Sciatic nerve (tissue), 2 donors: ENCODE measurements at regions not wholly inside any gene's neighbourhood (a gene's known extent, or its start where the extent isn't known, plus 50 kb on each side); places are given as distances from the start of the nearest gene placed in this dataset.

Source experiments
- ATAC-seq: fragments of 200-7000 bp; cut with Tn5 transposase; one replicate; pipeline ENCODE4 v1.9.1; 2020; ENCODE audit warnings: mild to moderate bottlenecking, moderate library complexity
- DNase-seq: peaks from one replicate; pipeline ENCODE4 v3.0.0-alpha.2; 2020; ENCODE audit warnings: low spot score
- intact Hi-C: fragments of 100-400 bp; cut with DNase I; formaldehyde crosslinking; loops from one replicate; pipeline ENCODE4 v1.14.2; 2022
- donor health status: DM: no; HTN: no; CAD: no.
- donor health status: DM: no; HTN: no; CAD: no.

GRCh38 chr10:107701943-107702342, 537.4 kb upstream of the SORCS1 start:
- no peak for DNase-seq
- intact Hi-C loops, result no loop called here
- ATAC-seq, result no peak

- DNase-seq (no peak), ATAC-seq (no peak)
- intact Hi-C loops, result no loop called here
Observed at GRCh38 chr10:107692072-107692471, 527.6 kb upstream of the SORCS1 start.

GRCh38 chr10:107689323-107689722, 524.8 kb upstream of the SORCS1 start:
- ATAC-seq (no peak), DNase-seq (no peak)
- intact Hi-C loops, result no loop called here

- ATAC-seq (no peak), DNase-seq (no peak)
- intact Hi-C loops, result no loop called here
Observed at GRCh38 chr10:107687701-107688100, 523.2 kb upstream of the SORCS1 start.

- intact Hi-C loops, result no loop called here
- DNase-seq (no peak), ATAC-seq (peak; percentile 75)
Observed at GRCh38 chr10:107686095-107686494, 521.6 kb upstream of the SORCS1 start.

- no peak for DNase-seq
- ATAC-seq, result no peak
- intact Hi-C loops, result no loop called here
Observed at GRCh38 chr10:107671960-107672359, 507.5 kb upstream of the SORCS1 start.

GRCh38 chr10:107666214-107666613, 501.7 kb upstream of the SORCS1 start:
- DNase-seq (no peak), ATAC-seq (no peak)
- intact Hi-C loops, result no loop called here

- intact Hi-C loops, result no loop called here
- ATAC-seq (no peak), DNase-seq (no peak)
Observed at GRCh38 chr10:107665459-107665858, 501.0 kb upstream of the SORCS1 start.

GRCh38 chr10:107657851-107658250, 493.3 kb upstream of the SORCS1 start:
- no peak for ATAC-seq
- DNase-seq, result no peak
- intact Hi-C loops, result no loop called here

- ATAC-seq (no peak), DNase-seq (no peak)
- intact Hi-C loops, result no loop called here
Observed at GRCh38 chr10:107656932-107657331, 492.4 kb upstream of the SORCS1 start.

- ATAC-seq, result peak; percentile 87
- no peak for DNase-seq
- intact Hi-C loops, result no loop called here
Observed at GRCh38 chr10:107653832-107654287, 489.4 kb upstream of the SORCS1 start.

GRCh38 chr10:107650939-107651338, 486.4 kb upstream of the SORCS1 start:
- DNase-seq (no peak), ATAC-seq (no peak)
- intact Hi-C loops, result no loop called here

GRCh38 chr10:107649249-107649648, 484.7 kb upstream of the SORCS1 start:
- ATAC-seq, result no peak
- intact Hi-C loops, result no loop called here

GRCh38 chr10:107647462-107647861, 483.0 kb upstream of the SORCS1 start:
- intact Hi-C loops, result no loop called here
- ATAC-seq (no peak), DNase-seq (no peak)

More at GRCh38 chr10:107649249-107649648, 484.7 kb upstream of the SORCS1 start:
- no peak for DNase-seq

GRCh38 chr10:107631876-107632275, 467.4 kb upstream of the SORCS1 start:
- no peak for DNase-seq
- no peak for ATAC-seq
- intact Hi-C loops, result no loop called here

- no peak for DNase-seq
- ATAC-seq, result no peak
- intact Hi-C loops, result no loop called here
Observed at GRCh38 chr10:107626862-107627261, 462.4 kb upstream of the SORCS1 start.

GRCh38 chr10:107623292-107623691, 458.8 kb upstream of the SORCS1 start:
- intact Hi-C loops, result no loop called here
- ATAC-seq (no peak), DNase-seq (no peak)

- ATAC-seq (no peak), DNase-seq (no peak)
- intact Hi-C loops, result no loop called here
Observed at GRCh38 chr10:107619139-107619538, 454.6 kb upstream of the SORCS1 start.

- DNase-seq, result no peak
- no peak for ATAC-seq
- intact Hi-C loops, result no loop called here
Observed at GRCh38 chr10:107618504-107618994, 454.0 kb upstream of the SORCS1 start.

GRCh38 chr10:107616463-107617410, 452.2 kb upstream of the SORCS1 start:
- ATAC-seq, result no peak
- DNase-seq, result no peak
- intact Hi-C loops, result no loop called here

- no peak for DNase-seq
- ATAC-seq, result no peak
- intact Hi-C loops, result no loop called here
Observed at GRCh38 chr10:107616031-107616430, 451.5 kb upstream of the SORCS1 start.
